ENCODE measurements at regions not wholly inside any gene's neighbourhood (a gene's known extent, or its start where the extent isn't known, plus 50 kb on each side); places are given as distances from the start of the nearest gene placed in this dataset.

DNA sequence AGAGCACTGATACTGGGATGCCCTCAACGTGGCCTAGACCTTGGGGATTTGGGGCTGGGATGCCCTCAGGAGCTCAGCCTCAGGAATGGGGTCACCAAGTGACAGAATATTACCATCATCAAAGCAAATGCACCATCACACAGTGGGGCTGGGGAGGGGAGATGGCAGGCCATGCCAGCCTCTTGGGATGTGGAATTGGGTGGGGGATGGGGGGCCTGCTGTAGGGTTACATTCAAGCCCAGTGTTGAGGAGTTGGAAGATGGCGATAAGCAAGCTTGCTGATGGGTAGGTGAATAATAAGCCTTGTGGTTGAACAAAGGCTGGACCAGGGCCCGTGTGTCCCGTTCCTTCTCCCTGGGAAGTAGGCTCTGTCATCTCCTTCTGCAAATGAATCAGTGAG, 69.1 kb upstream of the GPR12 start:
- no peak overlapping the region for H3K9ac ChIP-seq (ENCODE audit: low read depth in 2 of 2, low read length in 2 of 2)
- H3K4me1 ChIP-seq: no peaks in the 10 kb centered on the region
- no peaks in the 10 kb centered on the region for H3K36me3 ChIP-seq
- TF ChIP-seq, protein P1, sequence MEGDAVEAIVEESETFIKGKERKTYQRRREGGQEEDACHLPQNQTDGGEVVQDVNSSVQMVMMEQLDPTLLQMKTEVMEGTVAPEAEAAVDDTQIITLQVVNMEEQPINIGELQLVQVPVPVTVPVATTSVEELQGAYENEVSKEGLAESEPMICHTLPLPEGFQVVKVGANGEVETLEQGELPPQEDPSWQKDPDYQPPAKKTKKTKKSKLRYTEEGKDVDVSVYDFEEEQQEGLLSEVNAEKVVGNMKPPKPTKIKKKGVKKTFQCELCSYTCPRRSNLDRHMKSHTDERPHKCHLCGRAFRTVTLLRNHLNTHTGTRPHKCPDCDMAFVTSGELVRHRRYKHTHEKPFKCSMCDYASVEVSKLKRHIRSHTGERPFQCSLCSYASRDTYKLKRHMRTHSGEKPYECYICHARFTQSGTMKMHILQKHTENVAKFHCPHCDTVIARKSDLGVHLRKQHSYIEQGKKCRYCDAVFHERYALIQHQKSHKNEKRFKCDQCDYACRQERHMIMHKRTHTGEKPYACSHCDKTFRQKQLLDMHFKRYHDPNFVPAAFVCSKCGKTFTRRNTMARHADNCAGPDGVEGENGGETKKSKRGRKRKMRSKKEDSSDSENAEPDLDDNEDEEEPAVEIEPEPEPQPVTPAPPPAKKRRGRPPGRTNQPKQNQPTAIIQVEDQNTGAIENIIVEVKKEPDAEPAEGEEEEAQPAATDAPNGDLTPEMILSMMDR (IDR thresholded peaks at IDR 0.05): no peak
- DNase-seq: no peak
- no peaks in the 10 kb centered on the region for H3K27me3 ChIP-seq
- H3K9me3 ChIP-seq: no peaks in the 10 kb centered on the region
- intact Hi-C loops (cut with DNase I): no loop called here
- no peak overlapping the region for H3K4me3 ChIP-seq
- no peak overlapping the region for H3K27ac ChIP-seq

DNA sequence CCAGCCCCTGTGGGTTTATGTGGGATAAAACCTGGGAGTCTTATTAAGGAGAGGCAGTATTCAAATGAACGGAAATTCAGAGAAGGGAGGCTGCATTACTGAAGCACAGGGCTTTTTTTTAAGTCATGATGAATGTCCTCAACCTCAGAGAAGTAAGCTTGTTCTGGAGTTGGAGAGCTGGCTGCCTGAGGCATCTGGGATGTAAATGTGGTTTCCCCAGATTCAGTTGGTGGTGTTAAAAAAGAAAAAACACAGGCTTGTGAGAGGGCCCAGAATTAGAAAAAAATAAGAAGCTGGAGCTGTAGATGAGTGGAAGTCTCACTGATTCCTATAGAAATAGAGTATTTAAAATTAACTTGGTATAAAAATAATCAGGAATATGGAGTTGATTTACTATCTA, 64.0 kb upstream of the GPR12 start:
- H3K9me3 ChIP-seq: no peaks in the 10 kb centered on the region
- H3K27ac ChIP-seq: no peak overlapping the region
- no peaks in the 10 kb centered on the region for H3K4me1 ChIP-seq
- no peak overlapping the region for H3K9ac ChIP-seq (ENCODE audit: low read depth in 2 of 2, low read length in 2 of 2)
- no peaks in the 10 kb centered on the region for H3K36me3 ChIP-seq
- TF ChIP-seq, protein P1 (IDR thresholded peaks at IDR 0.05): no peak
- DNase-seq: no peak
- H3K27me3 ChIP-seq: no peaks in the 10 kb centered on the region
- intact Hi-C loops (cut with DNase I): no loop called here
- no peak overlapping the region for H3K4me3 ChIP-seq

DNA sequence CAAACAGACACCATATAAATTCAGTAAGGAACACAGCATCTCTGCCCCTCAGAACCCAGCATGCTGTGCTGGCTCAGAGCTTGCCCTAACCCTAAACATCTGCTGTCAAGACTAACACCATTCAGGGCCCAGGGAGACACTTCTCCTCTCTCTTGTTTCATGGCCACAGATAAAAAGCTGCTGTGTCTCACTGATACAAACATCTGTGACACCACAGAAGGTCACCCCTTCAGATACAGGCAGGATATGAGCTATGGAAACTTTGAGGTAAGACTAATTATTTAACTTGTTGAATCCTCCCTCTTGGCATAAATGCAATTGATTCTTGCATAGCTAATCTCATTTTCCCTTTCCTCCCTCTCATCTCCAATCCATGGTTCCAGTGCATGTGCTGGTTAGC, 61.6 kb upstream of the GPR12 start:
- Histone ChIP-seq H3K27ac (no peak overlapping the region), H3K9ac (ENCODE audit: low read depth in 2 of 2, low read length in 2 of 2) (no peak overlapping the region), H3K4me1 (no peaks in the 10 kb centered on the region), H3K36me3 (no peaks in the 10 kb centered on the region), H3K9me3 (no peaks in the 10 kb centered on the region), H3K27me3 (no peaks in the 10 kb centered on the region), H3K4me3 (no peak overlapping the region)
- DNase-seq: no peak
- intact Hi-C loops (cut with DNase I): no loop called here
- TF ChIP-seq, protein P1 (IDR thresholded peaks at IDR 0.05): no peak

DNA sequence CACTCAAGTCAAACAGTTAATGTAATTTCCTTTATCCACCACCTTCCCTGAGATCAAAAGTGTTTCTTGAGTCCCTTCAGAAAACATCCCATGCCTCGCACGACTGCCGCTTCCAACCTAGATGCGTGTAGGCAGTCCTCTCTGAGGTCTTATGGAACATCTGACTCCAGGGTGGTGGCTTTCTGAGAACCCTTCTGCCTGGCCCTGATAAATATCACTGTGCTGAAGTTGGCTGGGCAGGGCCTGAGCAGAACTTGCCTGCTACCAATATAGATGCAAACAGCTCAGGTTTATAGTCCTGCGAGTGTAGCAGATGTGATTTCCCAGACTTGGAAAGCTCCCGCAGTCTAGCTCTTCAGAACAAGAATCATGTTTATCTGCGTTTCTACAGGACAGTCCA, 61.1 kb upstream of the GPR12 start:
- H3K27me3 ChIP-seq: no peaks in the 10 kb centered on the region
- H3K36me3 ChIP-seq: no peaks in the 10 kb centered on the region
- H3K27ac ChIP-seq: no peak overlapping the region
- TF ChIP-seq, protein P1 (IDR thresholded peaks at IDR 0.05): no peak
- intact Hi-C loops (cut with DNase I): no loop called here
- DNase-seq: no peak
- no peaks in the 10 kb centered on the region for H3K4me1 ChIP-seq
- no peaks in the 10 kb centered on the region for H3K9me3 ChIP-seq
- no peak overlapping the region for H3K4me3 ChIP-seq
- H3K9ac ChIP-seq (ENCODE audit: low read depth in 2 of 2, low read length in 2 of 2): no peak overlapping the region

DNA sequence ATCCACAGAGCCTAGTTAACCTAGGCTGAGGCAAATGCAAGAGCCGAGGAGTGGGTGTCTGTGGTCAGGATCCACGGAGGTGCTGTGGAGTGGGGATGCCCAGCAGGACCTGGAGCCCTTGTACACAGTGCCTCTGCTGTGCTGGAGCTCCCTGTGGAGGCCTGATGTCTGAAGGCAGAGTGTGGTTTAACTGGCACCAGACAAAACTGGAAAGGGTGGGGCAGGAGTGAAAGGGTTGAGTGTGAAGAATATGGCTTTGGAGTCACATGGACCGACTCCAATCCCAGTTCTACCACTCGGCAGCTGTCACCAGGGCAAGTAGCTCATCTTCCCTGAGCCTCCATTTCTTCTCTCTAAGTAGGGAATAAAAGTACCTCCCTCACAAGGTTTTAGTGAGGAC, 60.3 kb upstream of the GPR12 start:
- no peak overlapping the region for H3K27ac ChIP-seq
- intact Hi-C loops (cut with DNase I): no loop called here
- TF ChIP-seq, protein P1 (IDR thresholded peaks at IDR 0.05): no peak
- H3K9ac ChIP-seq (ENCODE audit: low read depth in 2 of 2, low read length in 2 of 2): no peak overlapping the region
- H3K4me3 ChIP-seq: no peak overlapping the region
- H3K36me3 ChIP-seq: no peaks in the 10 kb centered on the region
- no peaks in the 10 kb centered on the region for H3K9me3 ChIP-seq
- H3K4me1 ChIP-seq: no peaks in the 10 kb centered on the region
- no peak for DNase-seq
- no peaks in the 10 kb centered on the region for H3K27me3 ChIP-seq

DNA sequence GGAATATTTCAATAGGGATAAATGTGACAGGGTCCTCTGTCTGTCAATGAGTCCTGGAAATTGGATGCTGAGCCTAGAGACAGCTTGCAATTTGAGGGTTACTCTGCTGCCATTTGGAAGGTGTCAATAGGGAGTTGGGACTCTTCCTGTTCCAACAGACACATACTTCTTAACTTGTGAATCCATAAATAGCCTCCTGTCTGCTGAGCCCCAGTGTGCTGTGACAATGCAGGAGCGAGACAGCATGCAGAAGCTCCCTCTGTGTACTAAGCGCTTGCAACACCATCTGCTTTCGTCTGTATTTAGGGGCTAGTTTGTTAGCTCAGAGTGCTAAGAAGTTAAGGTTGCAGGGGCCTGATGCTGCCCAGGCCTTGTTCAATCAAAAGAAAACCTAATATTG, 58.5 kb upstream of the GPR12 start:
- no peaks in the 10 kb centered on the region for H3K36me3 ChIP-seq
- no peak overlapping the region for H3K27ac ChIP-seq
- DNase-seq: no peak
- H3K4me3 ChIP-seq: no peak overlapping the region
- H3K9me3 ChIP-seq: no peaks in the 10 kb centered on the region
- intact Hi-C loops (cut with DNase I): no loop called here
- H3K4me1 ChIP-seq: no peaks in the 10 kb centered on the region
- TF ChIP-seq, protein P1 (IDR thresholded peaks at IDR 0.05): no peak
- no peaks in the 10 kb centered on the region for H3K27me3 ChIP-seq
- H3K9ac ChIP-seq (ENCODE audit: low read depth in 2 of 2, low read length in 2 of 2): no peak overlapping the region

All from colonic mucosa (tissue), 4 donors.